ENCODE measurements at regions not wholly inside any gene's neighbourhood (a gene's known extent, or its start where the extent isn't known, plus 50 kb on each side); places are given as distances from the start of the nearest gene placed in this dataset.
"Not testable (repeated sequence)": the region's sequence is repeated elsewhere in the genome, so short reads cannot be mapped to it uniquely, and the experiment has no call there.

- H3K9ac ChIP-seq (ENCODE audit: low read depth in 1 of 2, low read length in 2 of 2); H3K36me3 ChIP-seq (ENCODE audit: control insufficient read depth in 1 of 2, insufficient read depth in 2 of 2, low read length in 2 of 2); H3K9me3 ChIP-seq (ENCODE audit: control insufficient read depth in 1 of 2, low read length in 2 of 2); H3K27me3 ChIP-seq (ENCODE audit: control insufficient read depth in 1 of 2, insufficient read depth in 2 of 2, low read length in 2 of 2); H3K4me1 ChIP-seq (ENCODE audit: control insufficient read depth in 1 of 2, insufficient read depth in 2 of 2, low read length in 2 of 2); H3K4me3 ChIP-seq (ENCODE audit: low read depth in 1 of 2, low read length in 2 of 2); H3K27ac ChIP-seq (ENCODE audit: low read depth, low read length): not testable (repeated sequence)
Measured at GRCh38 chr2:91765018-91765754, 3073.7 kb downstream of the RPIA start.

GRCh38 chr2:91766349-91767048, 3075.0 kb downstream of the RPIA start:
- H3K9me3 ChIP-seq (ENCODE audit: control insufficient read depth in 1 of 2, low read length in 2 of 2); H3K36me3 ChIP-seq (ENCODE audit: control insufficient read depth in 1 of 2, insufficient read depth in 2 of 2, low read length in 2 of 2); H3K27me3 ChIP-seq (ENCODE audit: control insufficient read depth in 1 of 2, insufficient read depth in 2 of 2, low read length in 2 of 2); H3K9ac ChIP-seq (ENCODE audit: low read depth in 1 of 2, low read length in 2 of 2); H3K4me1 ChIP-seq (ENCODE audit: control insufficient read depth in 1 of 2, insufficient read depth in 2 of 2, low read length in 2 of 2); H3K27ac ChIP-seq (ENCODE audit: low read depth, low read length): not testable (repeated sequence)
- peak overlapping the region in 1 of 2 donors; percentile 32 for H3K4me3 ChIP-seq (ENCODE audit: low read depth in 1 of 2, low read length in 2 of 2)

- not testable (repeated sequence) for H3K4me3 ChIP-seq (ENCODE audit: low read depth in 1 of 2, low read length in 2 of 2); H3K27ac ChIP-seq (ENCODE audit: low read depth, low read length); H3K9me3 ChIP-seq (ENCODE audit: control insufficient read depth in 1 of 2, low read length in 2 of 2); H3K4me1 ChIP-seq (ENCODE audit: control insufficient read depth in 1 of 2, insufficient read depth in 2 of 2, low read length in 2 of 2); H3K36me3 ChIP-seq (ENCODE audit: control insufficient read depth in 1 of 2, insufficient read depth in 2 of 2, low read length in 2 of 2); H3K9ac ChIP-seq (ENCODE audit: low read depth in 1 of 2, low read length in 2 of 2); H3K27me3 ChIP-seq (ENCODE audit: control insufficient read depth in 1 of 2, insufficient read depth in 2 of 2, low read length in 2 of 2)
Measured at GRCh38 chr2:91768301-91768700, 3076.8 kb downstream of the RPIA start.

GRCh38 chr2:91768997-91769396, 3077.5 kb downstream of the RPIA start:
- not testable (repeated sequence) for H3K9me3 ChIP-seq (ENCODE audit: control insufficient read depth in 1 of 2, low read length in 2 of 2); H3K4me1 ChIP-seq (ENCODE audit: control insufficient read depth in 1 of 2, insufficient read depth in 2 of 2, low read length in 2 of 2); H3K27me3 ChIP-seq (ENCODE audit: control insufficient read depth in 1 of 2, insufficient read depth in 2 of 2, low read length in 2 of 2); H3K27ac ChIP-seq (ENCODE audit: low read depth, low read length); H3K9ac ChIP-seq (ENCODE audit: low read depth in 1 of 2, low read length in 2 of 2); H3K36me3 ChIP-seq (ENCODE audit: control insufficient read depth in 1 of 2, insufficient read depth in 2 of 2, low read length in 2 of 2); H3K4me3 ChIP-seq (ENCODE audit: low read depth in 1 of 2, low read length in 2 of 2)

GRCh38 chr2:91770046-91770575, 3078.6 kb downstream of the RPIA start:
- H3K4me1 ChIP-seq (ENCODE audit: control insufficient read depth in 1 of 2, insufficient read depth in 2 of 2, low read length in 2 of 2); H3K9ac ChIP-seq (ENCODE audit: low read depth in 1 of 2, low read length in 2 of 2); H3K27ac ChIP-seq (ENCODE audit: low read depth, low read length); H3K4me3 ChIP-seq (ENCODE audit: low read depth in 1 of 2, low read length in 2 of 2); H3K9me3 ChIP-seq (ENCODE audit: control insufficient read depth in 1 of 2, low read length in 2 of 2); H3K36me3 ChIP-seq (ENCODE audit: control insufficient read depth in 1 of 2, insufficient read depth in 2 of 2, low read length in 2 of 2); H3K27me3 ChIP-seq (ENCODE audit: control insufficient read depth in 1 of 2, insufficient read depth in 2 of 2, low read length in 2 of 2): not testable (repeated sequence)

GRCh38 chr2:91771604-91772003, 3080.1 kb downstream of the RPIA start:
- not testable (repeated sequence) for H3K4me1 ChIP-seq (ENCODE audit: control insufficient read depth in 1 of 2, insufficient read depth in 2 of 2, low read length in 2 of 2); H3K4me3 ChIP-seq (ENCODE audit: low read depth in 1 of 2, low read length in 2 of 2); H3K36me3 ChIP-seq (ENCODE audit: control insufficient read depth in 1 of 2, insufficient read depth in 2 of 2, low read length in 2 of 2); H3K27me3 ChIP-seq (ENCODE audit: control insufficient read depth in 1 of 2, insufficient read depth in 2 of 2, low read length in 2 of 2); H3K27ac ChIP-seq (ENCODE audit: low read depth, low read length); H3K9ac ChIP-seq (ENCODE audit: low read depth in 1 of 2, low read length in 2 of 2); H3K9me3 ChIP-seq (ENCODE audit: control insufficient read depth in 1 of 2, low read length in 2 of 2)

- not testable (repeated sequence) for H3K9ac ChIP-seq (ENCODE audit: low read depth in 1 of 2, low read length in 2 of 2); H3K9me3 ChIP-seq (ENCODE audit: control insufficient read depth in 1 of 2, low read length in 2 of 2); H3K4me3 ChIP-seq (ENCODE audit: low read depth in 1 of 2, low read length in 2 of 2); H3K36me3 ChIP-seq (ENCODE audit: control insufficient read depth in 1 of 2, insufficient read depth in 2 of 2, low read length in 2 of 2); H3K27me3 ChIP-seq (ENCODE audit: control insufficient read depth in 1 of 2, insufficient read depth in 2 of 2, low read length in 2 of 2); H3K27ac ChIP-seq (ENCODE audit: low read depth, low read length); H3K4me1 ChIP-seq (ENCODE audit: control insufficient read depth in 1 of 2, insufficient read depth in 2 of 2, low read length in 2 of 2)
Measured at GRCh38 chr2:91772240-91772937, 3080.9 kb downstream of the RPIA start.

GRCh38 chr2:91773810-91774209, 3082.3 kb downstream of the RPIA start:
- H3K27ac ChIP-seq (ENCODE audit: low read depth, low read length); H3K36me3 ChIP-seq (ENCODE audit: control insufficient read depth in 1 of 2, insufficient read depth in 2 of 2, low read length in 2 of 2); H3K9me3 ChIP-seq (ENCODE audit: control insufficient read depth in 1 of 2, low read length in 2 of 2); H3K27me3 ChIP-seq (ENCODE audit: control insufficient read depth in 1 of 2, insufficient read depth in 2 of 2, low read length in 2 of 2); H3K4me1 ChIP-seq (ENCODE audit: control insufficient read depth in 1 of 2, insufficient read depth in 2 of 2, low read length in 2 of 2); H3K9ac ChIP-seq (ENCODE audit: low read depth in 1 of 2, low read length in 2 of 2); H3K4me3 ChIP-seq (ENCODE audit: low read depth in 1 of 2, low read length in 2 of 2): not testable (repeated sequence)

- not testable (repeated sequence) for H3K27me3 ChIP-seq (ENCODE audit: control insufficient read depth in 1 of 2, insufficient read depth in 2 of 2, low read length in 2 of 2); H3K4me1 ChIP-seq (ENCODE audit: control insufficient read depth in 1 of 2, insufficient read depth in 2 of 2, low read length in 2 of 2); H3K9me3 ChIP-seq (ENCODE audit: control insufficient read depth in 1 of 2, low read length in 2 of 2); H3K36me3 ChIP-seq (ENCODE audit: control insufficient read depth in 1 of 2, insufficient read depth in 2 of 2, low read length in 2 of 2); H3K27ac ChIP-seq (ENCODE audit: low read depth, low read length); H3K9ac ChIP-seq (ENCODE audit: low read depth in 1 of 2, low read length in 2 of 2); H3K4me3 ChIP-seq (ENCODE audit: low read depth in 1 of 2, low read length in 2 of 2)
Measured at GRCh38 chr2:91775193-91775592, 3083.7 kb downstream of the RPIA start.

GRCh38 chr2:91780324-91780723, 3088.9 kb downstream of the RPIA start:
- not testable (repeated sequence) for H3K27me3 ChIP-seq (ENCODE audit: control insufficient read depth in 1 of 2, insufficient read depth in 2 of 2, low read length in 2 of 2); H3K27ac ChIP-seq (ENCODE audit: low read depth, low read length); H3K9me3 ChIP-seq (ENCODE audit: control insufficient read depth in 1 of 2, low read length in 2 of 2); H3K36me3 ChIP-seq (ENCODE audit: control insufficient read depth in 1 of 2, insufficient read depth in 2 of 2, low read length in 2 of 2); H3K4me3 ChIP-seq (ENCODE audit: low read depth in 1 of 2, low read length in 2 of 2); H3K9ac ChIP-seq (ENCODE audit: low read depth in 1 of 2, low read length in 2 of 2); H3K4me1 ChIP-seq (ENCODE audit: control insufficient read depth in 1 of 2, insufficient read depth in 2 of 2, low read length in 2 of 2)

Measured in duodenal mucosa (tissue), 2 donors.